ENCODE measurements at regions not wholly inside any gene's neighbourhood (a gene's known extent, or its start where the extent isn't known, plus 50 kb on each side); places are given as distances from the start of the nearest gene placed in this dataset.

- in situ Hi-C loops (cut with HindIII; ENCODE audit: low sequenced_read_pairs): no loop called here
Measured at GRCh38 chr4:11132478-11132877, 296.2 kb downstream of the HS3ST1 start.

- in situ Hi-C loops (cut with HindIII; ENCODE audit: low sequenced_read_pairs): no loop called here
Measured at GRCh38 chr4:11131491-11131890, 297.2 kb downstream of the HS3ST1 start.

GRCh38 chr4:11130195-11130970, 298.3 kb downstream of the HS3ST1 start:
- in situ Hi-C loops (cut with HindIII; ENCODE audit: low sequenced_read_pairs): no loop called here

- in situ Hi-C loops (cut with HindIII; ENCODE audit: low sequenced_read_pairs): no loop called here
Measured at GRCh38 chr4:11120435-11120834, 308.3 kb downstream of the HS3ST1 start.

- in situ Hi-C loops (cut with HindIII; ENCODE audit: low sequenced_read_pairs): no loop called here
Measured at GRCh38 chr4:11119474-11119873, 309.2 kb downstream of the HS3ST1 start.

- in situ Hi-C loops (cut with HindIII; ENCODE audit: low sequenced_read_pairs): no loop called here
Measured at GRCh38 chr4:11118513-11118912, 310.2 kb downstream of the HS3ST1 start.

- in situ Hi-C loops (cut with HindIII; ENCODE audit: low sequenced_read_pairs): no loop called here
Measured at GRCh38 chr4:11116940-11117339, 311.8 kb downstream of the HS3ST1 start.

GRCh38 chr4:11111876-11112275, 316.8 kb downstream of the HS3ST1 start:
- in situ Hi-C loops (cut with HindIII; ENCODE audit: low sequenced_read_pairs): no loop called here

- in situ Hi-C loops (cut with HindIII; ENCODE audit: low sequenced_read_pairs): no loop called here
Measured at GRCh38 chr4:11111370-11111769, 317.3 kb downstream of the HS3ST1 start.

GRCh38 chr4:11106759-11107158, 321.9 kb downstream of the HS3ST1 start:
- in situ Hi-C loops (cut with HindIII; ENCODE audit: low sequenced_read_pairs): no loop called here

- in situ Hi-C loops (cut with HindIII; ENCODE audit: low sequenced_read_pairs): no loop called here
Measured at GRCh38 chr4:11106190-11106589, 322.5 kb downstream of the HS3ST1 start.

GRCh38 chr4:11105715-11106114, 323.0 kb downstream of the HS3ST1 start:
- in situ Hi-C loops (cut with HindIII; ENCODE audit: low sequenced_read_pairs): no loop called here

- in situ Hi-C loops (cut with HindIII; ENCODE audit: low sequenced_read_pairs): no loop called here
Measured at GRCh38 chr4:11098461-11098860, 330.2 kb downstream of the HS3ST1 start.

- in situ Hi-C loops (cut with HindIII; ENCODE audit: low sequenced_read_pairs): no loop called here
Measured at GRCh38 chr4:11097725-11098124, 331.0 kb downstream of the HS3ST1 start.

GRCh38 chr4:11081006-11081405, 347.7 kb downstream of the HS3ST1 start:
- in situ Hi-C loops (cut with HindIII; ENCODE audit: low sequenced_read_pairs): no loop called here

GRCh38 chr4:11079171-11079570, 349.5 kb downstream of the HS3ST1 start:
- in situ Hi-C loops (cut with HindIII; ENCODE audit: low sequenced_read_pairs): no loop called here

- in situ Hi-C loops (cut with HindIII; ENCODE audit: low sequenced_read_pairs): no loop called here
Measured at GRCh38 chr4:11074581-11075241, 354.0 kb downstream of the HS3ST1 start.

- in situ Hi-C loops (cut with HindIII; ENCODE audit: low sequenced_read_pairs): no loop called here
Measured at GRCh38 chr4:11073621-11074051, 355.1 kb downstream of the HS3ST1 start.

GRCh38 chr4:11072999-11073398, 355.7 kb downstream of the HS3ST1 start:
- in situ Hi-C loops (cut with HindIII; ENCODE audit: low sequenced_read_pairs): no loop called here

GRCh38 chr4:11072463-11072862, 356.2 kb downstream of the HS3ST1 start:
- in situ Hi-C loops (cut with HindIII; ENCODE audit: low sequenced_read_pairs): no loop called here

- in situ Hi-C loops (cut with HindIII; ENCODE audit: low sequenced_read_pairs): no loop called here
Measured at GRCh38 chr4:11070813-11071212, 357.9 kb downstream of the HS3ST1 start.

GRCh38 chr4:11069581-11070211, 359.0 kb downstream of the HS3ST1 start:
- in situ Hi-C loops (cut with HindIII; ENCODE audit: low sequenced_read_pairs): no loop called here
